BE2C (cell line): ENCODE measurements at regions not wholly inside any gene's neighbourhood (a gene's known extent, or its start where the extent isn't known, plus 50 kb on each side); places are given as distances from the start of the nearest gene placed in this dataset.

Experiments used
- DNase-seq: peaks from one replicate; pipeline ENCODE4 v3.0.0-alpha.2; 2020
- H3K27me3 ChIP-seq: fragments of 250-450 bp; sonication (Bioruptor Pico); 2 replicates; pipeline ENCODE4 v1.5.1; 2020; ENCODE audit warnings: mild to moderate bottlenecking
- H3K36me3 ChIP-seq: fragments of 250-450 bp; sonication (Bioruptor Pico); 2 replicates; pipeline ENCODE4 v1.5.1; 2020; ENCODE audit warnings: mild to moderate bottlenecking
- H3K4me1 ChIP-seq: fragments of 250-450 bp; sonication (Bioruptor Pico); 2 replicates; pipeline ENCODE4 v1.5.1; 2020
- H3K4me3 ChIP-seq: 2 replicates; pipeline ENCODE4 v1.5.1; 2011; ENCODE audit warnings: low read depth, low read length
- H3K9me3 ChIP-seq: fragments of 250-450 bp; sonication (Bioruptor Pico); 2 replicates; pipeline ENCODE4 v1.5.1; 2020
- CTCF ChIP-seq: IDR thresholded peaks from 2 replicates; pipeline ENCODE4 v1.5.1; 2012; ENCODE audit warnings: mild to moderate bottlenecking, low read depth, low read length

GRCh38 chr16:13594823-13595222 is 325.1 kb upstream of the ERCC4 start:
- DNase-seq: no peak
- TF ChIP-seq CTCF: no peak

GRCh38 chr16:13606804-13607203 is 313.1 kb upstream of the ERCC4 start:
- H3K36me3 ChIP-seq: no peaks in the 10 kb centered on the region
- H3K9me3 ChIP-seq: no peaks in the 10 kb centered on the region; the same call in 1 of the 2 replicates
- no peak for DNase-seq
- H3K4me3 ChIP-seq: no peak overlapping the region
- H3K4me1 ChIP-seq: no peaks in the 10 kb centered on the region
- H3K27me3 ChIP-seq: no peaks in the 10 kb centered on the region
- no peak for TF ChIP-seq CTCF

More at GRCh38 chr16:13594823-13595222, 325.1 kb upstream of the ERCC4 start:
- Histone ChIP-seq H3K9me3 (no peaks in the 10 kb centered on the region), H3K4me3 (no peak overlapping the region), H3K4me1 (no peaks in the 10 kb centered on the region), H3K36me3 (no peaks in the 10 kb centered on the region), H3K27me3 (no peaks in the 10 kb centered on the region)

GRCh38 chr16:13607289-13607688 is 312.7 kb upstream of the ERCC4 start:
- Histone ChIP-seq H3K27me3 (no peaks in the 10 kb centered on the region), H3K36me3 (no peaks in the 10 kb centered on the region), H3K4me3 (no peak overlapping the region), H3K4me1 (no peaks in the 10 kb centered on the region), H3K9me3 (no peaks in the 10 kb centered on the region; the same call in 1 of the 2 replicates)
- no peak for TF ChIP-seq CTCF
- DNase-seq: no peak

GRCh38 chr16:13611596-13611995 is 308.4 kb upstream of the ERCC4 start:
- Histone ChIP-seq H3K4me3 (no peak overlapping the region), H3K27me3 (no peaks in the 10 kb centered on the region), H3K36me3 (no peaks in the 10 kb centered on the region), H3K4me1 (no peaks in the 10 kb centered on the region), H3K9me3 (no peaks in the 10 kb centered on the region; the same call in 1 of the 2 replicates)
- no peak for TF ChIP-seq CTCF
- no peak for DNase-seq

- DNase-seq: no peak
- Histone ChIP-seq H3K4me3 (no peak overlapping the region), H3K4me1 (no peaks in the 10 kb centered on the region), H3K27me3 (no peaks in the 10 kb centered on the region), H3K9me3 (no peaks in the 10 kb centered on the region), H3K36me3 (no peaks in the 10 kb centered on the region)
- no peak for TF ChIP-seq CTCF
Measured at GRCh38 chr16:13612623-13613022, 307.3 kb upstream of the ERCC4 start.

GRCh38 chr16:13613165-13613564 is 306.8 kb upstream of the ERCC4 start:
- Histone ChIP-seq H3K4me3 (no peak overlapping the region), H3K9me3 (no peaks in the 10 kb centered on the region), H3K36me3 (no peaks in the 10 kb centered on the region), H3K4me1 (no peaks in the 10 kb centered on the region), H3K27me3 (no peaks in the 10 kb centered on the region)
- TF ChIP-seq CTCF: no peak
- DNase-seq: no peak
